Mesodermal cell (in vitro differentiated cells): ENCODE measurements at regions not wholly inside any gene's neighbourhood (a gene's known extent, or its start where the extent isn't known, plus 50 kb on each side); places are given as distances from the start of the nearest gene placed in this dataset.

Source experiments
- H3K27ac ChIP-seq: 2 replicates; pipeline ENCODE4 v1.7.0; 2013; ENCODE audit warnings: mild to moderate bottlenecking, low read depth, low read length, moderate library complexity; ENCODE audit not compliant: severe bottlenecking
- H3K36me3 ChIP-seq: 2 replicates; pipeline ENCODE4 v1.7.1; 2013; ENCODE audit warnings: mild to moderate bottlenecking, low read length, moderate library complexity; ENCODE audit not compliant: control insufficient read depth, insufficient read depth
- H3K4me1 ChIP-seq: one replicate; pipeline ENCODE4 v1.7.1; 2013; ENCODE audit warnings: mild to moderate bottlenecking, low read length; ENCODE audit not compliant: insufficient read depth, control insufficient read depth, poor library complexity, severe bottlenecking
- H3K4me3 ChIP-seq: 2 replicates; pipeline ENCODE4 v1.7.0; 2013; ENCODE audit warnings: low read length, control low read depth, mild to moderate bottlenecking; ENCODE audit not compliant: insufficient read depth, poor library complexity, severe bottlenecking; ENCODE audit errors: extremely low read depth
- H3K9me3 ChIP-seq: 2 replicates; pipeline ENCODE4 v1.7.1; 2013; ENCODE audit warnings: mild to moderate bottlenecking, low read length, moderate library complexity; ENCODE audit not compliant: control insufficient read depth
- WGBS, 2 experiments: methylation state at CpG; one replicate each; pipeline ENCODE4 v1.1.5; 2013; ENCODE audit warnings: missing lambda C conversion rate in 2 of 2; ENCODE audit not compliant: insufficient coverage in 2 of 2; 5-methylcytosine and 5-hydroxymethylcytosine counted together

GRCh38 chr16:35431829-35432663 is 1972.6 kb downstream of the TP53TG3F start:
- H3K4me3 ChIP-seq: no peak overlapping the region
- peaks cover 64% of the 10 kb centered on the region for H3K9me3 ChIP-seq
- H3K27ac ChIP-seq: no peak overlapping the region
- 4 to 17% methylated on average over 2 to 4 of the region's 4 CpGs for WGBS, 2 experiments
- H3K36me3 ChIP-seq: no peaks in the 10 kb centered on the region
- no peaks in the 10 kb centered on the region for H3K4me1 ChIP-seq

GRCh38 chr16:35440875-35441274 is 1981.5 kb downstream of the TP53TG3F start:
- Histone ChIP-seq H3K4me1 (no peaks in the 10 kb centered on the region), H3K4me3 (no peak overlapping the region), H3K36me3 (no peaks in the 10 kb centered on the region), H3K27ac (no peak overlapping the region), H3K9me3 (peaks cover 76% of the 10 kb centered on the region)

DNA sequence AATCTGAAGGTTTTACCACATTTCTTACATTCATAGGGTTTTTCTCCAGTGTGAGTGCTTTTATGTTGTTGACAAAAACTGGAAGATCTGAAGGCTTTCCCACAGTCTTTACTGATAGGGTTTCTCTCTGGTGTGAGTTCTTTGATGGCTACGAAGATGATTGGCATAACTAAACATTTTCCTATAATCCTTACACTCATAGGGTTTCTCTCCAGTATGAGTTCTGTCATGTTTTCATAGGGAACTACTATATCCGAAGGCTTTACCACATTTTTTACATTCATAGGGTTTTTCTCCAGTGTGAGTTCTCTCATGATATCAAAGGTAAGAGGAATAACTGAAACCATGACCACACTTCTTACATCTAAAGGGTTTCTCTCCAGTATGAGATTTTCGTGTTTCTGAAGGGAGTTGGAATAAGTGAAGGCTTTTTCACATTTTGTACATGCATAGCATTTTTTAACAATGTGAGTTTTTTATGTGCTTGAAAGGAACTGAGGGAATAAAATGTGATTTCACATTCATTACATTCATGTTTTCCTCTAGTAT is 1987.7 kb downstream of the TP53TG3F start:
- no CpG with 5 or more reads among the region's 3 CpGs for WGBS, 2 experiments
- H3K9me3 ChIP-seq: peaks cover 77% of the 10 kb centered on the region

DNA sequence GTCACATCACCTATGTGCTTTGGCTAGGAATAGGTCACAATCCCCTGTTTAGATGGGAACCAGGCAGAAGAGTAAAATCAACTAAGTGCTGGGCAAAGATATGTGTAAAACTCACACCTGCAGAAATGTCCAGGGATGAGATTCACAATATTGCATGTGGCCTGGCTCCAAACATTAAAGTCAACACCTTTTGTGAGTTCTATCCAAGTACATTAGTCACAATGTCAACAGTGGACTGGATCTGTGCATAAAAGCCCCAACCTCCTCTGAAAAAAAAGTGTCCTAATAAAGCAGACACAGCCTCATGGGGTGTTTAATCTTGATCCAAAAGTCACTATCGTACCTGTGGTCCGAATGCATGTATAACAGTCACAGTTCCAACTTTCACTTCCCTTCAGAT is 1990.3 kb downstream of the TP53TG3F start:
- Histone ChIP-seq H3K4me1 (no peaks in the 10 kb centered on the region), H3K9me3 (peaks cover 77% of the 10 kb centered on the region), H3K36me3 (no peaks in the 10 kb centered on the region), H3K4me3 (no peak overlapping the region), H3K27ac (no peak overlapping the region)
- WGBS, 2 experiments: no CpG with 5 or more reads among the region's 2 CpGs

More for the DNA sequence above, 1987.7 kb downstream of the TP53TG3F start:
- Histone ChIP-seq H3K4me3 (no peak overlapping the region), H3K27ac (no peak overlapping the region), H3K36me3 (no peaks in the 10 kb centered on the region), H3K4me1 (no peaks in the 10 kb centered on the region)

GRCh38 chr16:35450648-35451047 is 1991.2 kb downstream of the TP53TG3F start:
- no peaks in the 10 kb centered on the region for H3K4me1 ChIP-seq
- H3K4me3 ChIP-seq: no peak overlapping the region
- no peak overlapping the region for H3K27ac ChIP-seq
- H3K36me3 ChIP-seq: no peaks in the 10 kb centered on the region
- H3K9me3 ChIP-seq: peaks cover 80% of the 10 kb centered on the region
- whole genome bisulfite sequencing, 2 experiments: 48 to 75% methylated on average over 2 of the region's 2 CpGs

GRCh38 chr16:35452471-35452870 is 1993.1 kb downstream of the TP53TG3F start:
- no peaks in the 10 kb centered on the region for H3K36me3 ChIP-seq
- no peak overlapping the region for H3K4me3 ChIP-seq
- peaks cover 90% of the 10 kb centered on the region for H3K9me3 ChIP-seq
- H3K27ac ChIP-seq: no peak overlapping the region
- no peaks in the 10 kb centered on the region for H3K4me1 ChIP-seq
- WGBS, 2 experiments: 78 to 80% methylated on average over 12 of the region's 13 CpGs

- H3K9me3 ChIP-seq: peaks cover 49% of the 10 kb centered on the region
- H3K4me1 ChIP-seq: no peaks in the 10 kb centered on the region
- H3K4me3 ChIP-seq: no peak overlapping the region
- H3K27ac ChIP-seq: no peak overlapping the region
- no CpG with 5 or more reads among the region's 1 CpG for WGBS, 2 experiments
- H3K36me3 ChIP-seq: no peaks in the 10 kb centered on the region
Observed at GRCh38 chr16:35463358-35463757, 2003.9 kb downstream of the TP53TG3F start.

DNA sequence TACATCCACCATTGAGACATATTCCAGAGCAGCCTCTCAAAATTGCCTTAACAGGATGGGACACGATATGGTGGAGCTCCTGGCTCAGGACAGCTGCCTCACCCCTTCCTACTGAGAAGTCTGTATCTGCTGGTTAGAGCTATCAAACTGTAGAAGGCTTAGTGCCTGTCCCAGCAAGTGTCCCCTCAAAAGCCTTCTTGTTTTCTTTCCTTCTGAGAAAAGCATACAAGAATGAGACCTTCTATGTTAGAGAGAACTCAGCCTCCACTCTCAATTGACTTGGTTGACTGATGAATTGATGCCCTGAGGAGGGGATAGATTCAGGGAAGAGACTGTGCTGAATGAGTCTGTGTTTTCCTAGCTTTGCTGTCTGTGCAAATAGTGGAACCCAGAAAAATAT is 2020.9 kb downstream of the TP53TG3F start:
- Histone ChIP-seq H3K4me1 (no peaks in the 10 kb centered on the region), H3K36me3 (no peaks in the 10 kb centered on the region), H3K9me3 (peaks cover 45% of the 10 kb centered on the region), H3K4me3 (no peak overlapping the region), H3K27ac (no peak overlapping the region)
- no CpG with 5 or more reads among the region's 1 CpG for WGBS, 2 experiments

- H3K4me3 ChIP-seq: no peak overlapping the region
- H3K36me3 ChIP-seq: no peaks in the 10 kb centered on the region
- no peaks in the 10 kb centered on the region for H3K4me1 ChIP-seq
- peaks cover 44% of the 10 kb centered on the region for H3K9me3 ChIP-seq
- no peak overlapping the region for H3K27ac ChIP-seq
Observed at GRCh38 chr16:35480988-35481387, 2021.6 kb downstream of the TP53TG3F start.

- Histone ChIP-seq H3K9me3 (peaks cover 33% of the 10 kb centered on the region), H3K27ac (no peak overlapping the region), H3K4me3 (no peak overlapping the region), H3K4me1 (no peaks in the 10 kb centered on the region), H3K36me3 (no peaks in the 10 kb centered on the region)
- 84 to 88% methylated on average over 13 of the region's 17 CpGs for WGBS, 2 experiments
Observed at GRCh38 chr16:35485915-35486314, 2026.5 kb downstream of the TP53TG3F start.

GRCh38 chr16:35492225-35492624 is 2032.8 kb downstream of the TP53TG3F start:
- Histone ChIP-seq H3K9me3 (peaks cover 45% of the 10 kb centered on the region), H3K4me1 (no peaks in the 10 kb centered on the region), H3K4me3 (no peak overlapping the region), H3K36me3 (no peaks in the 10 kb centered on the region), H3K27ac (no peak overlapping the region)
- 83 to 89% methylated on average over 22 to 23 of the region's 28 CpGs for WGBS, 2 experiments
